H9 (cell line): ENCODE measurements at regions not wholly inside any gene's neighbourhood (a gene's known extent, or its start where the extent isn't known, plus 50 kb on each side); places are given as distances from the start of the nearest gene placed in this dataset.

Source experiments
- DNase-seq: peaks from one replicate; pipeline ENCODE4 v3.0.0-alpha.2; 2017
- H2AFZ ChIP-seq: one replicate; pipeline ENCODE4 v1.6.1; 2013; ENCODE audit warnings: mild to moderate bottlenecking, low read length, control low read depth, moderate library complexity
- H2AK5ac ChIP-seq: 2 replicates; pipeline ENCODE4 v1.6.1; 2013; ENCODE audit warnings: low read length, control low read depth, mixed read lengths; ENCODE audit not compliant: insufficient read length
- H2BK120ac ChIP-seq: one replicate; pipeline ENCODE4 v1.6.1; 2013; ENCODE audit warnings: low read depth, mild to moderate bottlenecking, low read length, control low read depth, inconsistent platforms; ENCODE audit not compliant: poor library complexity, severe bottlenecking
- H2BK12ac ChIP-seq: 2 replicates; pipeline ENCODE4 v1.6.1; 2013; ENCODE audit warnings: low read length, control low read depth, mixed read lengths, low read depth; ENCODE audit not compliant: insufficient read length
- H2BK15ac ChIP-seq: 2 replicates; pipeline ENCODE4 v1.6.1; 2013; ENCODE audit warnings: low read depth, low read length, control low read depth
- H2BK20ac ChIP-seq: one replicate; pipeline ENCODE4 v1.6.1; 2013; ENCODE audit warnings: low read depth, mild to moderate bottlenecking, low read length, control low read depth, inconsistent platforms; ENCODE audit not compliant: poor library complexity, severe bottlenecking
- H2BK5ac ChIP-seq: 2 replicates; pipeline ENCODE4 v1.6.1; 2013; ENCODE audit warnings: low read length, control low read depth, mixed read lengths; ENCODE audit not compliant: insufficient read length
- H3K14ac ChIP-seq: 2 replicates; pipeline ENCODE4 v1.6.1; 2013; ENCODE audit warnings: low read length, control low read depth; ENCODE audit not compliant: insufficient read depth
- H3K18ac ChIP-seq: 2 replicates; pipeline ENCODE4 v1.6.1; 2013; ENCODE audit warnings: low read depth, mild to moderate bottlenecking, mixed read lengths, low read length, control low read depth; ENCODE audit not compliant: insufficient read length
- H3K23ac ChIP-seq: 2 replicates; pipeline ENCODE4 v1.6.1; 2013; ENCODE audit warnings: low read length, control low read depth, mixed read lengths, low read depth; ENCODE audit not compliant: insufficient read length
- H3K23me2 ChIP-seq: 2 replicates; pipeline ENCODE4 v1.6.1; 2013; ENCODE audit warnings: low read depth, mild to moderate bottlenecking, mixed read lengths, low read length, control low read depth; ENCODE audit not compliant: insufficient read length, poor library complexity, severe bottlenecking
- H3K27ac ChIP-seq: 2 replicates; pipeline ENCODE4 v1.5.1; 2013; ENCODE audit warnings: low read length, control low read depth, mixed read lengths, low read depth; ENCODE audit not compliant: insufficient read length
- H3K27me3 ChIP-seq: 2 replicates; pipeline ENCODE4 v1.6.1; 2013; ENCODE audit warnings: low read length, control low read depth, inconsistent platforms; ENCODE audit not compliant: insufficient read depth
- H3K4ac ChIP-seq: 2 replicates; pipeline ENCODE4 v1.6.1; 2013; ENCODE audit warnings: low read depth, mild to moderate bottlenecking, control low read depth, inconsistent platforms, low read length, moderate library complexity
- H3K4me1 ChIP-seq: 2 replicates; pipeline ENCODE4 v1.6.1; 2013; ENCODE audit warnings: low read length, control low read depth, inconsistent platforms; ENCODE audit not compliant: insufficient read depth
- H3K4me2 ChIP-seq: 2 replicates; pipeline ENCODE4 v1.6.1; 2013; ENCODE audit warnings: low read length, control low read depth, mixed read lengths; ENCODE audit not compliant: insufficient read length, insufficient read depth
- H3K56ac ChIP-seq: 2 replicates; pipeline ENCODE4 v1.6.1; 2013; ENCODE audit warnings: low read depth, mild to moderate bottlenecking, mixed read lengths, low read length, control low read depth; ENCODE audit not compliant: insufficient read length
- H3K79me1 ChIP-seq: 2 replicates; pipeline ENCODE4 v1.6.1; 2013; ENCODE audit warnings: low read depth, mild to moderate bottlenecking, moderate library complexity, low read length, control low read depth, inconsistent platforms; ENCODE audit not compliant: insufficient read depth, poor library complexity, severe bottlenecking
- H3K79me2 ChIP-seq: 2 replicates; pipeline ENCODE4 v1.6.1; 2013; ENCODE audit warnings: low read length, control low read depth, inconsistent platforms; ENCODE audit not compliant: insufficient read depth
- H3K9ac ChIP-seq: 2 replicates; pipeline ENCODE4 v1.6.1; 2013; ENCODE audit warnings: low read length, control low read depth, mixed read lengths; ENCODE audit not compliant: insufficient read length; ENCODE audit errors: extremely low read depth
- H3K9me3 ChIP-seq: one replicate; pipeline ENCODE4 v1.6.1; 2013; ENCODE audit warnings: low read depth, low read length, inconsistent platforms; ENCODE audit not compliant: control insufficient read depth
- H3T11ph ChIP-seq: one replicate; pipeline ENCODE4 v1.6.1; 2013; ENCODE audit warnings: mild to moderate bottlenecking, low read length, control low read depth, inconsistent platforms
- H4K20me1 ChIP-seq: one replicate; pipeline ENCODE4 v1.6.1; 2013; ENCODE audit not compliant: control insufficient read depth, insufficient read length, insufficient read depth
- H4K5ac ChIP-seq: 2 replicates; pipeline ENCODE4 v1.6.1; 2013; ENCODE audit warnings: low read depth, mild to moderate bottlenecking, mixed read lengths, low read length, control low read depth; ENCODE audit not compliant: insufficient read length
- H4K8ac ChIP-seq: replicated peaks from 2 replicates; pipeline ENCODE4 v1.6.1; 2013; ENCODE audit warnings: low read length, control low read depth, mixed read lengths, low read depth; ENCODE audit not compliant: insufficient read length
- H4K91ac ChIP-seq: 2 replicates; pipeline ENCODE4 v1.6.1; 2013; ENCODE audit warnings: low read depth, mild to moderate bottlenecking, moderate library complexity, mixed read lengths, low read length, control low read depth; ENCODE audit not compliant: insufficient read length
- H3K27ac Mint-ChIP-seq, 3 experiments: 2 replicates in 2 of 3; 3 replicates in 1 of 3; pipeline ENCODE4 v1.8.0; 2020 to 2021; ENCODE audit warnings: mixed read lengths in 3 of 3, mild to moderate bottlenecking in 1 of 3, moderate library complexity in 1 of 3
- H3K27me3 Mint-ChIP-seq: 2 replicates; pipeline ENCODE4 v1.8.0; 2021; ENCODE audit warnings: low read depth, mild to moderate bottlenecking, moderate library complexity, mixed read lengths
- H3K36me3 Mint-ChIP-seq, 3 experiments: 2 replicates in 2 of 3; 3 replicates in 1 of 3; pipeline ENCODE4 v1.8.0; 2020 to 2021; ENCODE audit warnings: low read depth in 3 of 3, mixed read lengths in 3 of 3; ENCODE audit not compliant: insufficient read depth in 1 of 3
- H3K4me1 Mint-ChIP-seq, 2 experiments: 2 replicates each; pipeline ENCODE4 v1.8.0; 2020; ENCODE audit warnings: mixed read lengths in 2 of 2
- H3K4me3 Mint-ChIP-seq, 2 experiments: 2 replicates in 1 of 2; 3 replicates in 1 of 2; pipeline ENCODE4 v1.8.0; 2020 to 2021; ENCODE audit warnings: mild to moderate bottlenecking in 2 of 2, mixed read lengths in 2 of 2, moderate library complexity in 1 of 2
- H3K9me3 Mint-ChIP-seq, 2 experiments: 2 replicates in 1 of 2; 3 replicates in 1 of 2; pipeline ENCODE4 v1.8.0; 2020; ENCODE audit warnings: mild to moderate bottlenecking in 2 of 2, mixed read lengths in 2 of 2, moderate library complexity in 1 of 2
- WGBS: extraction: QIAGEN DNeasy Blood & Tissue Kit; methylation state at CpG from one replicate; pipeline ENCODE4 v1.1.7; 2013; ENCODE audit warnings: missing lambda C conversion rate, low lambda C conversion rate, mixed read lengths; ENCODE audit not compliant: insufficient read length; ENCODE audit errors: extremely low coverage; 5-methylcytosine and 5-hydroxymethylcytosine counted together
- TF ChIP-seq, protein P1 (sequence below): fragments of 200-600 bp; sonication (generic); conservative IDR thresholded peaks from 3 replicates; pipeline ENCODE4 v1.8.0; 2021; ENCODE audit warnings: antibody characterized with exemption, mild to moderate bottlenecking

DNA sequence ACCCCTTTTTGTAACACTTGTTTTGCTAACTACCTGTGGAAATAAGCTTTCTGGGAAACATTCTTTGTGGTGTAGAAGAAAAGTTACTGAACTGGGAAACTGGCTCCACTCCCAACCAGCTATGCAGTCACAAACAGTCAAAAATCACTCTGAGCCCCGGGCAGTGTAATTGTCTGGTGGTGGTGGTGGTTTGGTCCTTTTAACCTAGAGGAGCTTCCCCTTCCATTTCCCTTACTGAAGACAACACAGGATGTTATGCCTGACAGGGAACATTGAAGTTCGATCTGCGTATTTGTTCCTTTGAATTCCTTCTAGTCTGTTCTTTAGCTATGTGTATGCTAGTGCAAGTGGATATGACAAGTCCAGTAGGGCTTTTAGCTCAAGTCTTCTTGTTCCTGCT, 56.8 kb upstream of the TBCA start:
- Histone ChIP-seq H3K23me2 (no peaks in the 10 kb centered on the region), H3K27me3 (peaks cover 2% of the 10 kb centered on the region; the same call in 1 of the 2 replicates), H2AK5ac (no peak overlapping the region), H3K4ac (no peak overlapping the region), H3K23ac (no peak overlapping the region), H3K9me3 (no peaks in the 10 kb centered on the region), H3K79me2 (no peaks in the 10 kb centered on the region), H4K20me1 (no peaks in the 10 kb centered on the region), H3K27ac (no peak overlapping the region), H4K91ac (no peak overlapping the region), H3K4me1 (no peaks in the 10 kb centered on the region), H3K18ac (no peak overlapping the region), H2BK120ac (no peak overlapping the region), H3K4me2 (no peak overlapping the region), H3K56ac (no peak overlapping the region), H4K5ac (no peak overlapping the region), H3T11ph (no peak overlapping the region), H2BK12ac (no peak overlapping the region), H2BK15ac (no peak overlapping the region), H2BK20ac (no peak overlapping the region), H2AFZ (no peak overlapping the region), H4K8ac (no peak overlapping the region), H3K79me1 (no peaks in the 10 kb centered on the region), H3K9ac (no peak overlapping the region), H3K14ac (no peak overlapping the region), H2BK5ac (no peak overlapping the region)
- Mint-ChIP-seq H3K4me3 (no peak overlapping the region), H3K4me1 (peaks cover 13 to 23% of the 10 kb centered on the region in 2 experiments), H3K27ac (peak overlapping the region in 1 of 3 experiments; percentile 38; a peak in 1 of 7 replicates), H3K27me3 (peaks cover 72% of the 10 kb centered on the region), H3K36me3 (no peaks in the 10 kb centered on the region), H3K9me3 (no peaks in the 10 kb centered on the region)
- TF ChIP-seq, protein P1, sequence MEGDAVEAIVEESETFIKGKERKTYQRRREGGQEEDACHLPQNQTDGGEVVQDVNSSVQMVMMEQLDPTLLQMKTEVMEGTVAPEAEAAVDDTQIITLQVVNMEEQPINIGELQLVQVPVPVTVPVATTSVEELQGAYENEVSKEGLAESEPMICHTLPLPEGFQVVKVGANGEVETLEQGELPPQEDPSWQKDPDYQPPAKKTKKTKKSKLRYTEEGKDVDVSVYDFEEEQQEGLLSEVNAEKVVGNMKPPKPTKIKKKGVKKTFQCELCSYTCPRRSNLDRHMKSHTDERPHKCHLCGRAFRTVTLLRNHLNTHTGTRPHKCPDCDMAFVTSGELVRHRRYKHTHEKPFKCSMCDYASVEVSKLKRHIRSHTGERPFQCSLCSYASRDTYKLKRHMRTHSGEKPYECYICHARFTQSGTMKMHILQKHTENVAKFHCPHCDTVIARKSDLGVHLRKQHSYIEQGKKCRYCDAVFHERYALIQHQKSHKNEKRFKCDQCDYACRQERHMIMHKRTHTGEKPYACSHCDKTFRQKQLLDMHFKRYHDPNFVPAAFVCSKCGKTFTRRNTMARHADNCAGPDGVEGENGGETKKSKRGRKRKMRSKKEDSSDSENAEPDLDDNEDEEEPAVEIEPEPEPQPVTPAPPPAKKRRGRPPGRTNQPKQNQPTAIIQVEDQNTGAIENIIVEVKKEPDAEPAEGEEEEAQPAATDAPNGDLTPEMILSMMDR, result no peak
- DNase-seq, result no peak
- WGBS, result no CpG with 5 or more reads among the region's 3 CpGs
